ENCODE measurements at regions not wholly inside any gene's neighbourhood (a gene's known extent, or its start where the extent isn't known, plus 50 kb on each side); places are given as distances from the start of the nearest gene placed in this dataset.

- DNase-seq (ENCODE audit: low spot score) (no peak), ATAC-seq (no peak)
These were observed 52.2 kb downstream of the ADRA2C start for GRCh38 chr4:3818371-3818770.

GRCh38 chr4:3819210-3819919, 53.2 kb downstream of the ADRA2C start:
- no peak for DNase-seq (ENCODE audit: low spot score)
- peak; percentile 66 for ATAC-seq

GRCh38 chr4:3820016-3820805, 54.0 kb downstream of the ADRA2C start:
- no peak for DNase-seq (ENCODE audit: low spot score)
- no peak for ATAC-seq

GRCh38 chr4:3820806-3821579, 54.8 kb downstream of the ADRA2C start:
- DNase-seq (ENCODE audit: low spot score) (no peak), ATAC-seq (no peak)

- no peak for ATAC-seq
- no peak for DNase-seq (ENCODE audit: low spot score)
These were observed 55.5 kb downstream of the ADRA2C start for GRCh38 chr4:3821580-3822229.

GRCh38 chr4:3822230-3822947, 56.2 kb downstream of the ADRA2C start:
- DNase-seq (ENCODE audit: low spot score) (no peak), ATAC-seq (no peak)

GRCh38 chr4:3823496-3824341, 57.5 kb downstream of the ADRA2C start:
- ATAC-seq: no peak
- DNase-seq (ENCODE audit: low spot score): no peak

- ATAC-seq: no peak
- no peak for DNase-seq (ENCODE audit: low spot score)
These were observed 58.5 kb downstream of the ADRA2C start for GRCh38 chr4:3824521-3825270.

GRCh38 chr4:3825530-3825929, 59.3 kb downstream of the ADRA2C start:
- ATAC-seq: no peak
- DNase-seq (ENCODE audit: low spot score): no peak

GRCh38 chr4:3826247-3827172, 60.3 kb downstream of the ADRA2C start:
- DNase-seq (ENCODE audit: low spot score) (no peak), ATAC-seq (no peak)

- DNase-seq (ENCODE audit: low spot score): peak; percentile 99
- ATAC-seq: peak; percentile 92
These were observed 61.7 kb downstream of the ADRA2C start for GRCh38 chr4:3827616-3828492.

GRCh38 chr4:3828546-3828945, 62.4 kb downstream of the ADRA2C start:
- no peak for ATAC-seq
- no peak for DNase-seq (ENCODE audit: low spot score)

GRCh38 chr4:3829211-3829955, 63.2 kb downstream of the ADRA2C start:
- no peak for DNase-seq (ENCODE audit: low spot score)
- no peak for ATAC-seq

GRCh38 chr4:3829956-3830773, 64.0 kb downstream of the ADRA2C start:
- DNase-seq (ENCODE audit: low spot score) (no peak), ATAC-seq (no peak)
